ENCODE measurements at regions not wholly inside any gene's neighbourhood (a gene's known extent, or its start where the extent isn't known, plus 50 kb on each side); places are given as distances from the start of the nearest gene placed in this dataset.

- 67% methylated on average over 3 of the region's 3 CpGs for WGBS
- peaks cover 0 to 3% (median 0%) of the 10 kb centered on the region in 4 donors for H3K9me3 ChIP-seq (ENCODE audit: control insufficient read depth in 4 of 4, low read length in 3 of 4)
- no peak for TF ChIP-seq YY1 (IDR thresholded peaks at IDR 0.05)
- no peak for TF ChIP-seq HNF4A (conservative IDR thresholded peaks at IDR 0.05)
- no peak for TF ChIP-seq HNF4G (IDR thresholded peaks at IDR 0.05)
- no peak for TF ChIP-seq NR2F2 (IDR thresholded peaks at IDR 0.05)
- TF ChIP-seq RAD21 (IDR thresholded peaks at IDR 0.05), result no peak
- no peak for TF ChIP-seq ATF3 (IDR thresholded peaks at IDR 0.05)
- no peak for TF ChIP-seq REST (IDR thresholded peaks at IDR 0.05)
- no peak for TF ChIP-seq EGR1 (IDR thresholded peaks at IDR 0.05; ENCODE audit: low read depth in 2 of 2)
- DNase-seq (ENCODE audit: low spot score), result no peak
- H3K4me1 ChIP-seq (ENCODE audit: control insufficient read depth in 4 of 4, insufficient read depth in 4 of 4, low read length in 3 of 4), result peaks cover 0 to 7% (median 4%) of the 10 kb centered on the region in 4 donors
- no peak overlapping the region for H3K27ac ChIP-seq (ENCODE audit: low read depth in 1 of 2, low read length in 2 of 2)
- no peak overlapping the region for H3K4me3 ChIP-seq (ENCODE audit: low read depth in 1 of 3, low read length in 3 of 3)
- no peak overlapping the region for H3K9ac ChIP-seq (ENCODE audit: low read depth in 1 of 2, low read length in 2 of 2)
- H3K27me3 ChIP-seq (ENCODE audit: control insufficient read depth in 4 of 4, insufficient read depth in 4 of 4, low read length in 3 of 4), result no peaks in the 10 kb centered on the region
- no peaks in the 10 kb centered on the region for H3K36me3 ChIP-seq (ENCODE audit: control insufficient read depth in 4 of 4, insufficient read depth in 3 of 4, low read depth in 1 of 4, low read length in 3 of 4)
These were observed 134.1 kb upstream of the RAB4A start for GRCh38 chr1:229136822-229137221.

- peaks cover 0 to 3% (median 0%) of the 10 kb centered on the region in 4 donors for H3K9me3 ChIP-seq (ENCODE audit: control insufficient read depth in 4 of 4, low read length in 3 of 4)
- H3K4me3 ChIP-seq (ENCODE audit: low read depth in 1 of 3, low read length in 3 of 3), result no peak overlapping the region
- H3K27ac ChIP-seq (ENCODE audit: low read depth in 1 of 2, low read length in 2 of 2), result no peak overlapping the region
- DNase-seq (ENCODE audit: low spot score), result no peak
- no peaks in the 10 kb centered on the region for H3K27me3 ChIP-seq (ENCODE audit: control insufficient read depth in 4 of 4, insufficient read depth in 4 of 4, low read length in 3 of 4)
- H3K9ac ChIP-seq (ENCODE audit: low read depth in 1 of 2, low read length in 2 of 2), result no peak overlapping the region
- H3K36me3 ChIP-seq (ENCODE audit: control insufficient read depth in 4 of 4, insufficient read depth in 3 of 4, low read depth in 1 of 4, low read length in 3 of 4), result no peaks in the 10 kb centered on the region
- TF ChIP-seq RAD21 (IDR thresholded peaks at IDR 0.05), result no peak
- TF ChIP-seq JUND (IDR thresholded peaks at IDR 0.05), result no peak
- no peak for TF ChIP-seq FOXA2 (IDR thresholded peaks at IDR 0.05)
- TF ChIP-seq YY1 (IDR thresholded peaks at IDR 0.05), result no peak
- TF ChIP-seq CTCF (IDR thresholded peaks at IDR 0.05; ENCODE audit: low read depth, low read length, missing input control), result no peak
- no peak for TF ChIP-seq GABPA (IDR thresholded peaks at IDR 0.05 in 1 of 2, conservative IDR thresholded peaks at IDR 0.05 in 1 of 2)
- no peak for TF ChIP-seq HNF4G (IDR thresholded peaks at IDR 0.05)
- TF ChIP-seq RXRA (IDR thresholded peaks at IDR 0.05), result no peak
- TF ChIP-seq HNF4A (conservative IDR thresholded peaks at IDR 0.05), result no peak
- TF ChIP-seq FOXA1 (IDR thresholded peaks at IDR 0.05), result no peak
- no peak for TF ChIP-seq ATF3 (IDR thresholded peaks at IDR 0.05)
- TF ChIP-seq REST (IDR thresholded peaks at IDR 0.05), result no peak
- no peak for TF ChIP-seq SP1 (IDR thresholded peaks at IDR 0.05)
- no peak for TF ChIP-seq TAF1 (conservative IDR thresholded peaks at IDR 0.05)
- TF ChIP-seq EGR1 (IDR thresholded peaks at IDR 0.05; ENCODE audit: low read depth in 2 of 2), result no peak
- TF ChIP-seq, protein P1, sequence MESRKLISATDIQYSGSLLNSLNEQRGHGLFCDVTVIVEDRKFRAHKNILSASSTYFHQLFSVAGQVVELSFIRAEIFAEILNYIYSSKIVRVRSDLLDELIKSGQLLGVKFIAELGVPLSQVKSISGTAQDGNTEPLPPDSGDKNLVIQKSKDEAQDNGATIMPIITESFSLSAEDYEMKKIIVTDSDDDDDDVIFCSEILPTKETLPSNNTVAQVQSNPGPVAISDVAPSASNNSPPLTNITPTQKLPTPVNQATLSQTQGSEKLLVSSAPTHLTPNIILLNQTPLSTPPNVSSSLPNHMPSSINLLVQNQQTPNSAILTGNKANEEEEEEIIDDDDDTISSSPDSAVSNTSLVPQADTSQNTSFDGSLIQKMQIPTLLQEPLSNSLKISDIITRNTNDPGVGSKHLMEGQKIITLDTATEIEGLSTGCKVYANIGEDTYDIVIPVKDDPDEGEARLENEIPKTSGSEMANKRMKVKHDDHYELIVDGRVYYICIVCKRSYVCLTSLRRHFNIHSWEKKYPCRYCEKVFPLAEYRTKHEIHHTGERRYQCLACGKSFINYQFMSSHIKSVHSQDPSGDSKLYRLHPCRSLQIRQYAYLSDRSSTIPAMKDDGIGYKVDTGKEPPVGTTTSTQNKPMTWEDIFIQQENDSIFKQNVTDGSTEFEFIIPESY (IDR thresholded peaks at IDR 0.05), result no peak
- peaks cover 0 to 2% (median under 1%) of the 10 kb centered on the region in 4 donors for H3K4me1 ChIP-seq (ENCODE audit: control insufficient read depth in 4 of 4, insufficient read depth in 4 of 4, low read length in 3 of 4)
These were observed 133.6 kb upstream of the RAB4A start for GRCh38 chr1:229137271-229137670.

Data from liver (tissue), 8 donors.